ENCODE measurements at regions not wholly inside any gene's neighbourhood (a gene's known extent, or its start where the extent isn't known, plus 50 kb on each side); places are given as distances from the start of the nearest gene placed in this dataset.

DNA sequence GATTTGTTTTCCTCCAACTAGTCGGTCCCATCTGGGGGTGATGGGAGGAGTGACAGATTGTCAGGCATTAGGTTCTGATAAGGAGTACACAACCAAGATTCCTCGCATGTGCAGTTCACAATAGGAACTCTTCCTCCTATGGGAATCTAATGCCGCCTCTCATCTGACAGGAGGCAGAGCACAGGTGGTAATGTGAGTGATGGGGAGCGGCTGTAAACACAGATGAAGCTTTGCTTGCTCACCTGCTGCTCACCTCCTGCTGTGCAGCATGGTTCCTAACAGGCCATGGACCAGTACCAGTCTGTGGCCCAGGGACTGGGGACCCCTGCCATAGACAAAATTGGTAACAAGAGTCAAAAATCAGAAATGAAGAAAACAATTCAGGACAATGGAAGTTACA, 173.3 kb upstream of the HMHB1 start:
- Histone ChIP-seq H2AFZ (ENCODE audit: control insufficient read depth, low read length) (no peak overlapping the region), H3K4me1 (ENCODE audit: control insufficient read depth, extremely low read depth, insufficient read depth, low read length) (no peaks in the 10 kb centered on the region), H4K20me1 (ENCODE audit: control insufficient read depth, extremely low read depth, insufficient read depth, low read length) (no peaks in the 10 kb centered on the region), H3K9me1 (ENCODE audit: control insufficient read depth, extremely low read depth, insufficient read depth, low read length) (no peaks in the 10 kb centered on the region), H3K9ac (ENCODE audit: control insufficient read depth, extremely low read depth, insufficient read depth, low read length) (no peak overlapping the region), H3K79me2 (ENCODE audit: control insufficient read depth, insufficient read depth, low read length) (no peaks in the 10 kb centered on the region), H3K9me3 (ENCODE audit: control insufficient read depth, low read depth, low read length) (no peaks in the 10 kb centered on the region), H3K27ac (ENCODE audit: control insufficient read depth, insufficient read depth, low read length) (no peak overlapping the region), H3K27me3 (ENCODE audit: control insufficient read depth, extremely low read depth, insufficient read depth, low read length) (no peaks in the 10 kb centered on the region), H3K4me2 (ENCODE audit: control insufficient read depth, extremely low read depth, insufficient read depth, low read depth, low read length) (no peak overlapping the region), H3K4me3 (ENCODE audit: control insufficient read depth in 2 of 3, extremely low read depth in 1 of 3, insufficient read depth in 2 of 3, low read depth in 1 of 3, low read length in 3 of 3) (no peak overlapping the region), H3K36me3 (ENCODE audit: control insufficient read depth in 2 of 2, extremely low read depth in 1 of 2, insufficient read depth in 2 of 2, low read length in 2 of 2) (no peaks in the 10 kb centered on the region)
- FAIRE-seq (no peak), DNase-seq (ENCODE audit: low read depth, low spot score) (no peak)
- dilution Hi-C loops (cut with MboI; ENCODE audit: extremely low pct_ligation_motif_present, low sequenced_read_pairs): no loop called here
- TF ChIP-seq EZH2 (IDR thresholded peaks at IDR 0.05; ENCODE audit: low read length): no peak

GRCh38 chr5:143636931-143637528, 174.9 kb upstream of the HMHB1 start:
- Histone ChIP-seq H3K27me3 (ENCODE audit: control insufficient read depth, extremely low read depth, insufficient read depth, low read length) (no peaks in the 10 kb centered on the region), H4K20me1 (ENCODE audit: control insufficient read depth, extremely low read depth, insufficient read depth, low read length) (no peaks in the 10 kb centered on the region), H3K4me1 (ENCODE audit: control insufficient read depth, extremely low read depth, insufficient read depth, low read length) (no peaks in the 10 kb centered on the region), H3K79me2 (ENCODE audit: control insufficient read depth, insufficient read depth, low read length) (no peaks in the 10 kb centered on the region), H3K9ac (ENCODE audit: control insufficient read depth, extremely low read depth, insufficient read depth, low read length) (no peak overlapping the region), H3K4me3 (ENCODE audit: control insufficient read depth in 2 of 3, extremely low read depth in 1 of 3, insufficient read depth in 2 of 3, low read depth in 1 of 3, low read length in 3 of 3) (no peak overlapping the region), H3K27ac (ENCODE audit: control insufficient read depth, insufficient read depth, low read length) (no peak overlapping the region), H3K9me1 (ENCODE audit: control insufficient read depth, extremely low read depth, insufficient read depth, low read length) (no peaks in the 10 kb centered on the region), H2AFZ (ENCODE audit: control insufficient read depth, low read length) (no peak overlapping the region), H3K4me2 (ENCODE audit: control insufficient read depth, extremely low read depth, insufficient read depth, low read depth, low read length) (no peak overlapping the region), H3K36me3 (ENCODE audit: control insufficient read depth in 2 of 2, extremely low read depth in 1 of 2, insufficient read depth in 2 of 2, low read length in 2 of 2) (no peaks in the 10 kb centered on the region), H3K9me3 (ENCODE audit: control insufficient read depth, low read depth, low read length) (no peaks in the 10 kb centered on the region)
- DNase-seq (ENCODE audit: low read depth, low spot score): no peak
- FAIRE-seq: no peak
- dilution Hi-C loops (cut with MboI; ENCODE audit: extremely low pct_ligation_motif_present, low sequenced_read_pairs): no loop called here
- TF ChIP-seq CTCF (optimal IDR thresholded peaks at IDR 0.05 in 1 of 3, IDR thresholded peaks at IDR 0.05 in 1 of 3, conservative IDR thresholded peaks at IDR 0.05 in 1 of 3; ENCODE audit: extremely low read depth in 1 of 3, insufficient read depth in 2 of 3, low read length in 3 of 3): no peak
- no peak for TF ChIP-seq EZH2 (IDR thresholded peaks at IDR 0.05; ENCODE audit: low read length)

- H3K27me3 ChIP-seq (ENCODE audit: control insufficient read depth, extremely low read depth, insufficient read depth, low read length): no peaks in the 10 kb centered on the region
- no peaks in the 10 kb centered on the region for H4K20me1 ChIP-seq (ENCODE audit: control insufficient read depth, extremely low read depth, insufficient read depth, low read length)
- no peak for FAIRE-seq
- no peak overlapping the region for H3K27ac ChIP-seq (ENCODE audit: control insufficient read depth, insufficient read depth, low read length)
- no peak overlapping the region for H2AFZ ChIP-seq (ENCODE audit: control insufficient read depth, low read length)
- H3K4me2 ChIP-seq (ENCODE audit: control insufficient read depth, extremely low read depth, insufficient read depth, low read depth, low read length): no peak overlapping the region
- DNase-seq (ENCODE audit: low read depth, low spot score): no peak
- no peak overlapping the region for H3K4me3 ChIP-seq (ENCODE audit: control insufficient read depth in 2 of 3, extremely low read depth in 1 of 3, insufficient read depth in 2 of 3, low read depth in 1 of 3, low read length in 3 of 3)
- dilution Hi-C loops (cut with MboI; ENCODE audit: extremely low pct_ligation_motif_present, low sequenced_read_pairs): no loop called here
- H3K9me1 ChIP-seq (ENCODE audit: control insufficient read depth, extremely low read depth, insufficient read depth, low read length): no peaks in the 10 kb centered on the region
- H3K9ac ChIP-seq (ENCODE audit: control insufficient read depth, extremely low read depth, insufficient read depth, low read length): no peak overlapping the region
- TF ChIP-seq CTCF (optimal IDR thresholded peaks at IDR 0.05 in 1 of 3, IDR thresholded peaks at IDR 0.05 in 1 of 3, conservative IDR thresholded peaks at IDR 0.05 in 1 of 3; ENCODE audit: extremely low read depth in 1 of 3, insufficient read depth in 2 of 3, low read length in 3 of 3): no peak
- no peak for TF ChIP-seq EZH2 (IDR thresholded peaks at IDR 0.05; ENCODE audit: low read length)
- no peaks in the 10 kb centered on the region for H3K9me3 ChIP-seq (ENCODE audit: control insufficient read depth, low read depth, low read length)
- H3K4me1 ChIP-seq (ENCODE audit: control insufficient read depth, extremely low read depth, insufficient read depth, low read length): no peaks in the 10 kb centered on the region
- H3K79me2 ChIP-seq (ENCODE audit: control insufficient read depth, insufficient read depth, low read length): no peaks in the 10 kb centered on the region
- no peaks in the 10 kb centered on the region for H3K36me3 ChIP-seq (ENCODE audit: control insufficient read depth in 2 of 2, extremely low read depth in 1 of 2, insufficient read depth in 2 of 2, low read length in 2 of 2)
Measured at GRCh38 chr5:143635888-143636287, 176.1 kb upstream of the HMHB1 start.
